HFFc6 (cell line): ENCODE measurements at regions not wholly inside any gene's neighbourhood (a gene's known extent, or its start where the extent isn't known, plus 50 kb on each side); places are given as distances from the start of the nearest gene placed in this dataset.
"Not testable (repeated sequence)": the region's sequence is repeated elsewhere in the genome, so short reads cannot be mapped to it uniquely, and the experiment has no call there.

Experiments used
- DNase-seq: peaks from one replicate; pipeline ENCODE4 v3.0.0-alpha.2; 2018
- H3K27ac Mint-ChIP-seq: 2 replicates; pipeline ENCODE4 v1.8.0; 2020; ENCODE audit warnings: mild to moderate bottlenecking, mixed read lengths
- H3K27me3 Mint-ChIP-seq: 2 replicates; pipeline ENCODE4 v1.8.0; 2021; ENCODE audit warnings: mild to moderate bottlenecking, moderate library complexity, mixed read lengths; ENCODE audit not compliant: insufficient read depth
- H3K36me3 Mint-ChIP-seq: 2 replicates; pipeline ENCODE4 v1.8.0; 2021; ENCODE audit warnings: low read depth, mixed read lengths
- H3K4me1 Mint-ChIP-seq: 2 replicates; pipeline ENCODE4 v1.8.0; 2020; ENCODE audit warnings: low read depth, mixed read lengths
- H3K4me3 Mint-ChIP-seq: 2 replicates; pipeline ENCODE4 v1.8.0; 2020; ENCODE audit warnings: mild to moderate bottlenecking, moderate library complexity, mixed read lengths
- H3K9me3 Mint-ChIP-seq: 2 replicates; pipeline ENCODE4 v1.8.0; 2020; ENCODE audit warnings: mild to moderate bottlenecking, mixed read lengths
- TF ChIP-seq, protein P1 (sequence below): fragments of 200-600 bp; sonication (generic); IDR thresholded peaks from 2 replicates; pipeline ENCODE4 v1.5.0; 2021; ENCODE audit warnings: antibody characterized with exemption, mild to moderate bottlenecking

DNA sequence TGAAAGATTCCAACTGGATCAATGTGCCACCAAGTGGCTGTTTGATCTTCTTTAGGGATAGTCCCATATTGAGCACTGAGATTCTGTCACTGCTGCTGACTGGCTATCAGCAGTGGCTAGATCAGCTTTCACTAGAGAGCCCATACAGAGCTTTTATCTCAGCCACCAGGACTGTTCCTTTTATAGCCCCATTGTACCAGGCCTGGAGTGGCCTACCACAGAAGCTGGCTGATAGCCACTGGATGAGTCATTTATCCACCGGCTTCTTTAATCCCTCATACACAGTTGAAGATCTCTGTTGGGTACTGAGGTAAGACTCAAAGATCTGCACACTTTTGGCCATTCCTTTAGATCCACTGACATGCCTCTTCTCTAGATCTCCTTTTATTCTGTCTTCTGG, 1101.1 kb downstream of the SORCS3 start:
- Mint-ChIP-seq H3K27ac (no peak overlapping the region), H3K4me3 (no peak overlapping the region), H3K36me3 (no peaks in the 10 kb centered on the region), H3K27me3 (no peaks in the 10 kb centered on the region), H3K4me1 (no peaks in the 10 kb centered on the region), H3K9me3 (peaks cover 27% of the 10 kb centered on the region)
- DNase-seq, result no peak
- TF ChIP-seq, protein P1, sequence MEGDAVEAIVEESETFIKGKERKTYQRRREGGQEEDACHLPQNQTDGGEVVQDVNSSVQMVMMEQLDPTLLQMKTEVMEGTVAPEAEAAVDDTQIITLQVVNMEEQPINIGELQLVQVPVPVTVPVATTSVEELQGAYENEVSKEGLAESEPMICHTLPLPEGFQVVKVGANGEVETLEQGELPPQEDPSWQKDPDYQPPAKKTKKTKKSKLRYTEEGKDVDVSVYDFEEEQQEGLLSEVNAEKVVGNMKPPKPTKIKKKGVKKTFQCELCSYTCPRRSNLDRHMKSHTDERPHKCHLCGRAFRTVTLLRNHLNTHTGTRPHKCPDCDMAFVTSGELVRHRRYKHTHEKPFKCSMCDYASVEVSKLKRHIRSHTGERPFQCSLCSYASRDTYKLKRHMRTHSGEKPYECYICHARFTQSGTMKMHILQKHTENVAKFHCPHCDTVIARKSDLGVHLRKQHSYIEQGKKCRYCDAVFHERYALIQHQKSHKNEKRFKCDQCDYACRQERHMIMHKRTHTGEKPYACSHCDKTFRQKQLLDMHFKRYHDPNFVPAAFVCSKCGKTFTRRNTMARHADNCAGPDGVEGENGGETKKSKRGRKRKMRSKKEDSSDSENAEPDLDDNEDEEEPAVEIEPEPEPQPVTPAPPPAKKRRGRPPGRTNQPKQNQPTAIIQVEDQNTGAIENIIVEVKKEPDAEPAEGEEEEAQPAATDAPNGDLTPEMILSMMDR, result no peak

DNA sequence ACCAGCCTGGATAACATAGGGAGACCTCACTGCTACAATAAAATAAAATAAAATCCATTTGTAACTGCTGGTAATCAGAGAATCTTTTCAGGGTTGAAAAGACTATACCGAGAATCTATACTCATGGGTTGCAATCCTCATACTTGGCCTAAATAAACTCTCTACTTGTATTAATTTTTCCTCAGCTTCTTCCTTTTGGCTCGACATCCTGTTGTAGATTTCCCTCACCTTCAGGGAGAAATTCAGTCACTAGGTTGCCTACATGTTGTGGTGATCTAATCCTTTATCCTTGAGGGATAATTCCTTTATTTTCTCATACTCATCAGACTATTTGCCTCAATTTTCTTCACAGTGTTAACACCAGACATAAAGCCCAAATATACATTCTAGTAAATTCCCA, 1093.4 kb downstream of the SORCS3 start:
- no peak overlapping the region for H3K4me3 Mint-ChIP-seq
- peaks cover 22% of the 10 kb centered on the region for H3K9me3 Mint-ChIP-seq
- no peak for DNase-seq
- no peak overlapping the region for H3K27ac Mint-ChIP-seq
- no peaks in the 10 kb centered on the region for H3K4me1 Mint-ChIP-seq
- TF ChIP-seq, protein P1, result no peak
- no peaks in the 10 kb centered on the region for H3K27me3 Mint-ChIP-seq
- no peaks in the 10 kb centered on the region for H3K36me3 Mint-ChIP-seq

DNA sequence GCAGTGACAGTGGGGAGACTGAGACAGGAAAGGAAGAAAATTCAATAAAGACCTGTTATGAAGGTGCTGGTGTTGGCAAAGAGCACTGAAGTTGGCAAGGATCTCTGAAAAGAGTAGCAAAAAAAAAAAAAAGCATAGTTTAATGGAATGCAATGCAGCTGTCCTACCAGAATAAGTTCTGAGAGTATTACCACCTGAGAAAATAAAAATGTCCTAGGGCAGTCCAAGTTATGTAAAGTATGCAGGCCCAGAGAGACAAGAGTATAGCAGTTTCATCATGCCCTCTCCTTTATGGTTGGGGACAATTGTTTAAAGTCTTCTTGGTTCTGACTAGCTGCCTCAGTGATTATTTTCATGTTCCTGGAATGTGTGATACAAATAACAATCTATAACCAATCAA, 1092.8 kb downstream of the SORCS3 start:
- H3K9me3 Mint-ChIP-seq, result peaks cover 22% of the 10 kb centered on the region
- TF ChIP-seq, protein P1, result no peak
- H3K4me3 Mint-ChIP-seq, result no peak overlapping the region
- no peak for DNase-seq
- no peak overlapping the region for H3K27ac Mint-ChIP-seq
- 0 out of 2 replicates have a peak, but pooled peaks cover under 1% of the 10 kb centered on the region for H3K36me3 Mint-ChIP-seq
- no peaks in the 10 kb centered on the region for H3K27me3 Mint-ChIP-seq
- no peaks in the 10 kb centered on the region for H3K4me1 Mint-ChIP-seq

DNA sequence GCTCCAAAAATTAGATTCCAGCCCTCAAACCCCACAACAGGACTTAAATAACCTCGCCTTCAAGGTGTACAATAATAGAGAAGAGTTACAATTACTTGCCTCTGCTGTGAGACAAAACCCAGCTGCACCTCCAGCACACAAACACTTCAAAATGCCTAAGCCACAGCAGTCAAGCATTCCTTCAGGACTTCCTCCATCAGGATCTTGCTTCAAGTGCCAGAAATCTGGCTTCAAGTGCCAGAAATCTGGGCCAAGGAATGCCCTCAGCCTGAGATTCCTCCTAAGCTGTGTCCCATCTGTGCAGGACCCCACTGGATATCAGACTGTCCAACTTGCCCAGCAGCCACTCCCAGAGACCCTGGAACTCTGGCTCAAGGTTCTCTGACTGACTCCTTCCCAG, 1088.3 kb downstream of the SORCS3 start:
- H3K4me3 Mint-ChIP-seq, result no peak overlapping the region
- no peaks in the 10 kb centered on the region for H3K4me1 Mint-ChIP-seq
- H3K9me3 Mint-ChIP-seq, result peaks cover 11% of the 10 kb centered on the region
- H3K27ac Mint-ChIP-seq, result no peak overlapping the region
- TF ChIP-seq, protein P1, result no peak
- H3K27me3 Mint-ChIP-seq, result no peaks in the 10 kb centered on the region
- DNase-seq, result no peak
- H3K36me3 Mint-ChIP-seq, result peaks cover 9% of the 10 kb centered on the region; the same call in 1 of the 2 replicates

DNA sequence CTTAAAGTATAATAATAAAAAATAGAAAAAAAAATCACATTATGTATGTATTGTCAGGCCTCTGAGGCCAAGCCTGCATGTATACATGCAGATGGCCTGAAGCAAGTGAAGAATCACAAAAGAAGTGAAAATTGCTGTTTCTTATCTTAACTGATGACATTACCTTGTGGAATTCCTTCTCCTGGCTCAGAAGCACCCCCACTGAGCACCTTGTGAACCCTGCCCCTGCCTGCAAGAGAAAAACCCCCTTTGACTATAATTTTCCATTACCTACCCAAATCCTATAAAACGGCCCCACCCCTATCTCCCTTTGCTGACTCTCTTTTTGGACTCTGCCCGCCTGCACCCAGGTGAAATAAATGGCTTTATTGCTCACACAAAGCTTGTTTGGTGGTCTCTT, 1086.5 kb downstream of the SORCS3 start:
- H3K27me3 Mint-ChIP-seq, H3K9me3 Mint-ChIP-seq, H3K4me3 Mint-ChIP-seq, H3K4me1 Mint-ChIP-seq, H3K36me3 Mint-ChIP-seq, DNase-seq, H3K27ac Mint-ChIP-seq: not testable (repeated sequence)

DNA sequence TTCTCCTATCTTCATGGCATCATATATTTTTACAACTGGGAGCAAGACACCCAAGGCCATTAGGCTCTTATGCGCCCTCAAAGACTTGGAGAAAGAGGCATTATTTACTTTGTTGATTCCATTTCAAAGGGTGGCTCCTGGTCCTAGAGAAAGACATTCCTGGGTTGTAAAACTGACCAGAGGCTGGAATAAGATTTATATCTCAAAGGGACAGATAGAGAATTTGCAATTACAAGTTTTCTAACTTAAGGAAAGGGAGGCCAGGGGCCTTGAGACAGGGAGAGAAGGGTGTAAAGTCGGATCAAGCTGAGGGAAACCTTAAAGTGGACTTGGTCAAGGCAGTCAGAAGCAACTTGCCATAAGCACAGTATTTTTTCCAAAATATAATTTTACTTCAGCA, 1086.0 kb downstream of the SORCS3 start:
- Mint-ChIP-seq H3K36me3 (peaks cover 9% of the 10 kb centered on the region; the same call in 1 of the 2 replicates), H3K4me3 (no peak overlapping the region), H3K27ac (no peak overlapping the region), H3K9me3 (peaks cover 3% of the 10 kb centered on the region; the same call in 1 of the 2 replicates), H3K27me3 (no peaks in the 10 kb centered on the region), H3K4me1 (no peaks in the 10 kb centered on the region)
- DNase-seq, result no peak
- TF ChIP-seq, protein P1, result no peak
